IPS DF 4.7 (cell line): ENCODE measurements at regions not wholly inside any gene's neighbourhood (a gene's known extent, or its start where the extent isn't known, plus 50 kb on each side); places are given as distances from the start of the nearest gene placed in this dataset.

Source experiments
- DNase-seq: peaks from one replicate; pipeline ENCODE4 v3.0.0-alpha.2; 2013; ENCODE audit warnings: low spot score; ENCODE audit errors: extremely low read depth

- DNase-seq, result no peak
These were observed 50.0 kb upstream of the TARDBP start for GRCh38 chr1:10962483-10962882.
